Pancreas (tissue), 10 donors: ENCODE measurements at regions not wholly inside any gene's neighbourhood (a gene's known extent, or its start where the extent isn't known, plus 50 kb on each side); places are given as distances from the start of the nearest gene placed in this dataset.

Source experiments
- ATAC-seq, 4 donors: fragments of 200-7000 bp; cut with Tn5 transposase; one replicate each; pipeline versions ENCODE4 v1.8.0 to v1.9.1; 2020; ENCODE audit warnings: mild to moderate bottlenecking in 4 of 4, moderate library complexity in 4 of 4
- DNase-seq, 6 donors: peaks; one replicate each; pipeline ENCODE4 v3.0.0-alpha.2; 2020
- FAIRE-seq: peaks from 2 replicates; lab custom pipeline; 2012; peaks lifted over from hg19 to GRCh38; lab: Jason Lieb, UNC
- H3K27ac ChIP-seq, 4 donors: fragments of 200-600 bp; sonication (generic); 1 replicate in 3 of 4; 2 replicates in 1 of 4; pipeline versions ENCODE4 v1.5.0 to v1.8.0; 2020
- H3K27me3 ChIP-seq, 4 donors: fragments of 200-600 bp; one replicate each; pipeline ENCODE4 v1.8.0; 2021
- H3K36me3 ChIP-seq, 3 donors: fragments of 200-600 bp; sonication (generic) in 1 of 3; one replicate each; pipeline versions ENCODE4 v1.5.0 to v1.8.0; 2020 to 2021
- H3K4me1 ChIP-seq, 3 donors: fragments of 200-600 bp; one replicate each; pipeline ENCODE4 v1.8.0; 2021
- H3K4me3 ChIP-seq, 4 donors: fragments of 200-600 bp; sonication (generic) in 2 of 4; one replicate each; pipeline versions ENCODE4 v1.5.0 to v1.8.0; 2020 to 2021
- H3K9me3 ChIP-seq, 4 donors: fragments of 200-600 bp; one replicate each; pipeline ENCODE4 v1.8.0; 2021
- CTCF ChIP-seq, 4 donors: fragments of 200-600 bp; sonication (generic) in 3 of 4; IDR thresholded peaks; one replicate each; pipeline versions ENCODE4 v1.5.0 to v1.8.0; 2021; ENCODE audit warnings: antibody characterized with exemption in 4 of 4
- WGBS, 2 donors: extraction: QIAGEN DNeasy Blood & Tissue Kit; methylation state at CpG; one replicate each; pipeline ENCODE4 v1.1.7; 2013; 5-methylcytosine and 5-hydroxymethylcytosine counted together
- intact Hi-C, 3 donors: fragments of 100-400 bp; cut with DNase I; formaldehyde crosslinking; loops; one replicate each; pipeline versions ENCODE4 v1.11.1 to v1.14.2; 2022
- donor health status: healthy with polysubstance abuse.
- donor health status: DM: no; HTN: no; CAD: no; lungs with moderate emphysema.
- donor health status: DM: no; HTN: no; CAD: no.
- donor health status: control.
- donor health status: control.
- donor health status: Bipolar disorder and iron deficiency.
- donor health status: DM: yes; HTN: yes; CAD: no.
- donor health status: DM: no; HTN: no; CAD: no.
- donor health status: DM: no; HTN: no; CAD: no.
- donor health status: DM: yes; HTN: yes; CAD: no.

GRCh38 chrX:13250826-13251580, 68.8 kb downstream of the ATXN3L start:
- intact Hi-C loops: no loop called here
- Histone ChIP-seq H3K36me3 (no peaks in the 10 kb centered on the region), H3K27ac (no peak overlapping the region), H3K4me1 (no peaks in the 10 kb centered on the region), H3K9me3 (no peaks in the 10 kb centered on the region), H3K4me3 (no peak overlapping the region), H3K27me3 (no peaks in the 10 kb centered on the region)
- TF ChIP-seq CTCF (IDR thresholded peaks at IDR 0.05): no peak
- no peak for DNase-seq
- ATAC-seq: peak in 3 of 4 donors; percentile 36 to 57 (median 57)
- FAIRE-seq: peak; percentile 64
- 67 to 75% methylated on average over 7 of the region's 7 CpGs for WGBS, 2 donors

- intact Hi-C loops: no loop called here
- TF ChIP-seq CTCF (IDR thresholded peaks at IDR 0.05): no peak
- Histone ChIP-seq H3K9me3 (no peaks in the 10 kb centered on the region), H3K4me1 (no peaks in the 10 kb centered on the region), H3K27ac (no peak overlapping the region), H3K27me3 (no peaks in the 10 kb centered on the region), H3K4me3 (no peak overlapping the region), H3K36me3 (no peaks in the 10 kb centered on the region)
- WGBS, 2 donors: 52 to 60% methylated on average over 9 of the region's 9 CpGs
- FAIRE-seq: no peak
- no peak for ATAC-seq
- DNase-seq: no peak
These were observed 70.9 kb downstream of the ATXN3L start for GRCh38 chrX:13248867-13249486.

- TF ChIP-seq CTCF (IDR thresholded peaks at IDR 0.05): no peak
- intact Hi-C loops: no loop called here
- Histone ChIP-seq H3K4me1 (no peaks in the 10 kb centered on the region), H3K27me3 (peaks cover 0 to 3% (median 0%) of the 10 kb centered on the region in 4 donors), H3K36me3 (no peaks in the 10 kb centered on the region), H3K9me3 (no peaks in the 10 kb centered on the region), H3K27ac (no peak overlapping the region), H3K4me3 (no peak overlapping the region)
- ATAC-seq: no peak
- FAIRE-seq: no peak
- 73 to 81% methylated on average over 5 of the region's 5 CpGs for WGBS, 2 donors
- no peak for DNase-seq
These were observed 80.6 kb downstream of the ATXN3L start for GRCh38 chrX:13239272-13239671.

- Histone ChIP-seq H3K27me3 (peaks cover 0 to 3% (median 0%) of the 10 kb centered on the region in 4 donors), H3K36me3 (no peaks in the 10 kb centered on the region), H3K27ac (no peak overlapping the region), H3K9me3 (no peaks in the 10 kb centered on the region), H3K4me3 (no peak overlapping the region), H3K4me1 (no peaks in the 10 kb centered on the region)
- no peak for DNase-seq
- WGBS, 2 donors: 52 to 57% methylated on average over 1 of the region's 1 CpG
- no peak for TF ChIP-seq CTCF (IDR thresholded peaks at IDR 0.05)
- no peak for ATAC-seq
- no peak for FAIRE-seq
- intact Hi-C loops: no loop called here
These were observed 83.9 kb downstream of the ATXN3L start for GRCh38 chrX:13235930-13236329.

- Histone ChIP-seq H3K27me3 (peaks cover 0 to 3% (median 0%) of the 10 kb centered on the region in 4 donors), H3K9me3 (no peaks in the 10 kb centered on the region), H3K27ac (no peak overlapping the region), H3K4me1 (no peaks in the 10 kb centered on the region), H3K4me3 (no peak overlapping the region), H3K36me3 (no peaks in the 10 kb centered on the region)
- no peak for ATAC-seq
- intact Hi-C loops: no loop called here
- peak; percentile 56 for FAIRE-seq
- TF ChIP-seq CTCF (IDR thresholded peaks at IDR 0.05): no peak
- DNase-seq: no peak
These were observed 87.4 kb downstream of the ATXN3L start for GRCh38 chrX:13232484-13232883.
